ENCODE measurements at regions not wholly inside any gene's neighbourhood (a gene's known extent, or its start where the extent isn't known, plus 50 kb on each side); places are given as distances from the start of the nearest gene placed in this dataset.

GRCh38 chr14:66426451-66426850 is 59.7 kb upstream of the CCDC196 start:
- H3K27me3 Mint-ChIP-seq (ENCODE audit: low read depth, poor library complexity): no peaks in the 10 kb centered on the region
- DNase-seq: no peak
- no peaks in the 10 kb centered on the region for H3K9me3 Mint-ChIP-seq
- TF ChIP-seq, protein P1, sequence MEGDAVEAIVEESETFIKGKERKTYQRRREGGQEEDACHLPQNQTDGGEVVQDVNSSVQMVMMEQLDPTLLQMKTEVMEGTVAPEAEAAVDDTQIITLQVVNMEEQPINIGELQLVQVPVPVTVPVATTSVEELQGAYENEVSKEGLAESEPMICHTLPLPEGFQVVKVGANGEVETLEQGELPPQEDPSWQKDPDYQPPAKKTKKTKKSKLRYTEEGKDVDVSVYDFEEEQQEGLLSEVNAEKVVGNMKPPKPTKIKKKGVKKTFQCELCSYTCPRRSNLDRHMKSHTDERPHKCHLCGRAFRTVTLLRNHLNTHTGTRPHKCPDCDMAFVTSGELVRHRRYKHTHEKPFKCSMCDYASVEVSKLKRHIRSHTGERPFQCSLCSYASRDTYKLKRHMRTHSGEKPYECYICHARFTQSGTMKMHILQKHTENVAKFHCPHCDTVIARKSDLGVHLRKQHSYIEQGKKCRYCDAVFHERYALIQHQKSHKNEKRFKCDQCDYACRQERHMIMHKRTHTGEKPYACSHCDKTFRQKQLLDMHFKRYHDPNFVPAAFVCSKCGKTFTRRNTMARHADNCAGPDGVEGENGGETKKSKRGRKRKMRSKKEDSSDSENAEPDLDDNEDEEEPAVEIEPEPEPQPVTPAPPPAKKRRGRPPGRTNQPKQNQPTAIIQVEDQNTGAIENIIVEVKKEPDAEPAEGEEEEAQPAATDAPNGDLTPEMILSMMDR (IDR thresholded peaks at IDR 0.05): no peak
- H3K4me3 Mint-ChIP-seq: no peak overlapping the region
- peaks cover 7% of the 10 kb centered on the region for H3K4me1 Mint-ChIP-seq
- H3K36me3 Mint-ChIP-seq (ENCODE audit: low read depth): no peaks in the 10 kb centered on the region
- H3K27ac Mint-ChIP-seq: no peak overlapping the region

DNA sequence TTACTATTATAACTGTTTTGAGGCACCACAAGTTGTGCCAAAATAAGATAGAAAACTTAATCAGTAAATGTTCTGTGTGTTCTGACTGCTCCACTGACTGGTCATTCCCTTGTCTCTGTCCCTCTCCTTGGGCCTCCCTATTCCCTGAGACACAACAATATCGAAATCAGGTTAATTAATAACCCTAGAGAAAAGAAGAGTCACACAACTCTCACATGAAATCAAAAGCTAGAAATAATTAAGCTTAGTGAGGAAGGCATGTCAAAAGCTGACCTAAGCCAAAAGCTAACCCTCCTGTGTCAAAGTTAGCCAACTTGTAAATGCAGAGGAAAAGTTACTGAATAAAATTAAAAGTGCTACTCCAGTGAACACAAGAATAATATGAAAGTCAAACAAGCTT is 53.8 kb upstream of the CCDC196 start:
- Mint-ChIP-seq H3K4me1 (no peaks in the 10 kb centered on the region), H3K27me3 (ENCODE audit: low read depth, poor library complexity) (peaks cover 4% of the 10 kb centered on the region), H3K9me3 (peaks cover 28% of the 10 kb centered on the region), H3K36me3 (ENCODE audit: low read depth) (peaks cover 9% of the 10 kb centered on the region), H3K27ac (no peak overlapping the region), H3K4me3 (no peak overlapping the region)
- no peak for DNase-seq
- TF ChIP-seq, protein P1 (IDR thresholded peaks at IDR 0.05): no peak

GRCh38 chr14:66434464-66434863 is 51.7 kb upstream of the CCDC196 start:
- Mint-ChIP-seq H3K4me1 (no peaks in the 10 kb centered on the region), H3K27me3 (ENCODE audit: low read depth, poor library complexity) (peaks cover 4% of the 10 kb centered on the region), H3K36me3 (ENCODE audit: low read depth) (peaks cover 13% of the 10 kb centered on the region), H3K27ac (no peak overlapping the region), H3K9me3 (peaks cover 47% of the 10 kb centered on the region), H3K4me3 (no peak overlapping the region)
- DNase-seq: no peak
- TF ChIP-seq, protein P1 (IDR thresholded peaks at IDR 0.05): no peak

GRCh38 chr14:66435683-66436082 is 50.5 kb upstream of the CCDC196 start:
- Mint-ChIP-seq H3K4me1 (no peaks in the 10 kb centered on the region), H3K27me3 (ENCODE audit: low read depth, poor library complexity) (peaks cover 4% of the 10 kb centered on the region), H3K4me3 (no peak overlapping the region), H3K27ac (no peak overlapping the region), H3K36me3 (ENCODE audit: low read depth) (peaks cover 24% of the 10 kb centered on the region), H3K9me3 (peaks cover 59% of the 10 kb centered on the region)
- no peak for DNase-seq
- TF ChIP-seq, protein P1 (IDR thresholded peaks at IDR 0.05): no peak
